ENCODE measurements at regions not wholly inside any gene's neighbourhood (a gene's known extent, or its start where the extent isn't known, plus 50 kb on each side); places are given as distances from the start of the nearest gene placed in this dataset.

GRCh38 chr13:44626176-44626575, 50.0 kb upstream of the TSC22D1 start:
- no peak overlapping the region for H3K27ac ChIP-seq (ENCODE audit: low read depth in 2 of 2, low read length in 2 of 2)
- H3K9me3 ChIP-seq (ENCODE audit: control insufficient read depth in 2 of 3, insufficient read depth in 1 of 3, low read length in 3 of 3): no peaks in the 10 kb centered on the region
- DNase-seq: no peak
- H3K4me1 ChIP-seq (ENCODE audit: control insufficient read depth in 2 of 3, insufficient read depth in 2 of 3, low read depth in 1 of 3, low read length in 3 of 3): no peaks in the 10 kb centered on the region
- H3K9ac ChIP-seq (ENCODE audit: low read length in 3 of 3): no peak overlapping the region
- intact Hi-C loops (cut with DNase I): no loop called here
- FAIRE-seq: no peak
- H3K27me3 ChIP-seq (ENCODE audit: control insufficient read depth, insufficient read depth, low read length): no peaks in the 10 kb centered on the region
- no peaks in the 10 kb centered on the region for H3K36me3 ChIP-seq (ENCODE audit: control insufficient read depth in 2 of 3, insufficient read depth in 3 of 3, low read length in 3 of 3)
- no peak for TF ChIP-seq CTCF (IDR thresholded peaks at IDR 0.05; ENCODE audit: borderline replicate concordance, extremely low read depth, insufficient read depth)
- no peak overlapping the region for H3K4me3 ChIP-seq (ENCODE audit: low read length in 3 of 3)

All from kidney (tissue), 13 donors.